Transverse colon (tissue), 4 donors: ENCODE measurements at regions not wholly inside any gene's neighbourhood (a gene's known extent, or its start where the extent isn't known, plus 50 kb on each side); places are given as distances from the start of the nearest gene placed in this dataset.
"Not testable (repeated sequence)": the region's sequence is repeated elsewhere in the genome, so short reads cannot be mapped to it uniquely, and the experiment has no call there.

Experiments used
- DNase-seq: peaks from one replicate; pipeline ENCODE4 v3.0.0-alpha.2; 2019
- H3K27ac ChIP-seq, 4 donors: fragments of 200-600 bp; sonication (generic); 2 replicates each; pipeline ENCODE4 v1.5.1; 2016 to 2018; ENCODE audit warnings: inconsistent platforms in 4 of 4
- H3K27me3 ChIP-seq: fragments of 200-600 bp; sonication (generic); 2 replicates; pipeline ENCODE4 v1.5.1; 2017; ENCODE audit warnings: inconsistent platforms
- H3K36me3 ChIP-seq, 4 donors: fragments of 200-600 bp; sonication (generic); 2 replicates each; pipeline ENCODE4 v1.5.1; 2017 to 2019; ENCODE audit warnings: inconsistent platforms in 4 of 4
- H3K4me1 ChIP-seq, 4 donors: fragments of 200-600 bp; sonication (generic); 2 replicates each; pipeline ENCODE4 v1.5.1; 2017 to 2020; ENCODE audit warnings: inconsistent platforms in 4 of 4
- H3K4me3 ChIP-seq, 4 donors: fragments of 200-600 bp; sonication (generic); 1 replicate in 1 of 4; 2 replicates in 3 of 4; pipeline versions ENCODE4 v1.5.1 to v1.6.1; 2017 to 2019; ENCODE audit warnings: inconsistent platforms in 4 of 4
- H3K9me3 ChIP-seq, 2 donors: fragments of 200-600 bp; sonication (generic); 2 replicates each; pipeline ENCODE4 v1.5.1; 2017 to 2019; ENCODE audit warnings: inconsistent platforms in 2 of 2
- WGBS, 2 donors: methylation state at CpG; one replicate each; pipeline ENCODE4 v1.1.5; 2018; ENCODE audit warnings: low coverage in 1 of 2; 5-methylcytosine and 5-hydroxymethylcytosine counted together
- in situ Hi-C, 4 donors: fragments of 200-750 bp; cut with MboI; loops; one replicate each; pipeline versions ENCODE4 v1.15.0 to v1.15.1; 2017; ENCODE audit warnings: low sequenced_read_pairs in 3 of 4, low pct_ligation_motif_present in 1 of 4, low pct_unique_long_range_greater_than_20kb in 1 of 4
- intact Hi-C: fragments of 100-400 bp; cut with DNase I; formaldehyde crosslinking; loops from one replicate; pipeline ENCODE4 v1.15.1; 2023; ENCODE audit warnings: low total_unique reads
- TF ChIP-seq, protein P1 (sequence below), 5 experiments: fragments of 200-600 bp in 3 of 5; fragments of 450-650 bp in 2 of 5; sonication (generic) in 3 of 5; IDR thresholded peaks; 1 replicate in 2 of 5; 2 replicates in 3 of 5; pipeline ENCODE4 v1.5.1; 2016 to 2017; ENCODE audit warnings: antibody characterized with exemption in 5 of 5, inconsistent platforms in 3 of 5, mild to moderate bottlenecking in 2 of 5, moderate library complexity in 1 of 5

DNA sequence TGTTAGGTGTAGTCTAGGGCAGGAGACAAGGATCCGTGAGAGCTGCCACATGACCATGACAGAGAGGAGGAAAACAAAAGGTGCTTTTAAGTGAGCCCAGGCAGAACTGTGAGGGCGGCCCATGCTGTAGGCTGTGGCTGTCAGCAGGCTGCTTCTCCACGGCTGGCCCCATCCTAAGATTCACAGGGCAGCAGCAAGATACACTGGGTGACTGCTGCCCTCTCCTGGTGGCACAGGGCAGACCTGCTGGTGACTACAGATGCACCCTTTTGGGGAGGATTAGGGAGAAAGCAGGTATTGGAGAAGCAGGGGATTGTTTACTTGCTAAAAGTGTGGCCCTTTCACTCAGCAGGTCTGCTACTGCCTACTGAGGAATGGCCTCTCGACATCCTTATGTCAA, 112.2 kb upstream of the CCZ1B start:
- TF ChIP-seq, protein P1, sequence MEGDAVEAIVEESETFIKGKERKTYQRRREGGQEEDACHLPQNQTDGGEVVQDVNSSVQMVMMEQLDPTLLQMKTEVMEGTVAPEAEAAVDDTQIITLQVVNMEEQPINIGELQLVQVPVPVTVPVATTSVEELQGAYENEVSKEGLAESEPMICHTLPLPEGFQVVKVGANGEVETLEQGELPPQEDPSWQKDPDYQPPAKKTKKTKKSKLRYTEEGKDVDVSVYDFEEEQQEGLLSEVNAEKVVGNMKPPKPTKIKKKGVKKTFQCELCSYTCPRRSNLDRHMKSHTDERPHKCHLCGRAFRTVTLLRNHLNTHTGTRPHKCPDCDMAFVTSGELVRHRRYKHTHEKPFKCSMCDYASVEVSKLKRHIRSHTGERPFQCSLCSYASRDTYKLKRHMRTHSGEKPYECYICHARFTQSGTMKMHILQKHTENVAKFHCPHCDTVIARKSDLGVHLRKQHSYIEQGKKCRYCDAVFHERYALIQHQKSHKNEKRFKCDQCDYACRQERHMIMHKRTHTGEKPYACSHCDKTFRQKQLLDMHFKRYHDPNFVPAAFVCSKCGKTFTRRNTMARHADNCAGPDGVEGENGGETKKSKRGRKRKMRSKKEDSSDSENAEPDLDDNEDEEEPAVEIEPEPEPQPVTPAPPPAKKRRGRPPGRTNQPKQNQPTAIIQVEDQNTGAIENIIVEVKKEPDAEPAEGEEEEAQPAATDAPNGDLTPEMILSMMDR (IDR thresholded peaks at IDR 0.05) = peak; percentile 33 to 57 (median 44)
- H3K27ac ChIP-seq, intact Hi-C loops, H3K9me3 ChIP-seq, in situ Hi-C loops, H3K27me3 ChIP-seq, H3K4me1 ChIP-seq, H3K4me3 ChIP-seq, H3K36me3 ChIP-seq: not testable (repeated sequence)
- 28% methylated on average over 3 of the region's 4 CpGs; no CpG with 5 or more reads in 1 of the 2 donors for WGBS, 2 donors
- peak; percentile 25 for DNase-seq

DNA sequence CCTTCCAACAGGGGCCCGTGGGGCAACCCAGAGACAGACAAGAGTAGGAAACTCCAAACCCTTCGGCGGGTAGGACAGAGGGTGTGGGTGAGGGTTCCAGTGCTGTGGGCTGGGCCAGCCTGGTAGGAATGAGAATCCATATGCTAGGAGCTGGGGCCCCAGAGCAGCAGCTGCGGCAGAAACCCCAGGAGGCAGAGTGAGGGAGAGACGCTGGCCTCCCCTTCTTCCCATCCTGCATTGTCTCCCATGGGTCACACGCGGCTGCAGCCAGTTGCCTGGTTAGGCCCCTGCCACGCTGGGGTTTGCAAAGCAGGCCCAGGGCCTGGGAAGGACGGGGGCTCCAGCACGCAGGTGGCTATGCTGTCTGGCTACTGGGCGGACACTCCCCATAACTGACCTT, 113.1 kb upstream of the CCZ1B start:
- intact Hi-C loops, H3K27me3 ChIP-seq, DNase-seq, H3K4me1 ChIP-seq, in situ Hi-C loops, H3K4me3 ChIP-seq, H3K9me3 ChIP-seq, H3K36me3 ChIP-seq, H3K27ac ChIP-seq: not testable (repeated sequence)
- WGBS, 2 donors = 70 to 88% methylated on average over 3 to 11 of the region's 11 CpGs

DNA sequence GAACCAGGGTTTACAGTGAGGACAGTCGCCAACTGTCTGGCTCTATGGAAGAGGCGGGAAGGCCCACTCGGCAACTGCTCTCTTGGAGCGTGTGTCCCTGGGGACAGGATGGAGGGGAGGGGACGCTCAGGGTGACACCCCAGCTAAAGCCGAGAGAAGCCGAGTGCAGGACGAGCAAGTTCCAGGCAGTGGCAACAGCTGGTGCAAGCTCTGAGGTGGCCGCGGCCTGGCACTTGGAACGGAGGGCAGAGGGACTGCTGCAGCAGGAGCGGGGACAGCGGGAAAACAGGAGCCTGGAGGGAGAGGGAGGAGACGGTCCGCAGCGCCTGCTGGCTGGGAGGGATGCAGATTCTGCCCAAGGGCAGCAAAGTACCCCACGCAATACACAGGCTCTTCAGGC, 113.8 kb upstream of the CCZ1B start:
- H3K4me3 ChIP-seq, H3K9me3 ChIP-seq, DNase-seq, H3K27ac ChIP-seq, in situ Hi-C loops, intact Hi-C loops, H3K36me3 ChIP-seq, H3K4me1 ChIP-seq, H3K27me3 ChIP-seq: not testable (repeated sequence)
- 87% methylated on average over 12 of the region's 17 CpGs; no CpG with 5 or more reads in 1 of the 2 donors for WGBS, 2 donors

DNA sequence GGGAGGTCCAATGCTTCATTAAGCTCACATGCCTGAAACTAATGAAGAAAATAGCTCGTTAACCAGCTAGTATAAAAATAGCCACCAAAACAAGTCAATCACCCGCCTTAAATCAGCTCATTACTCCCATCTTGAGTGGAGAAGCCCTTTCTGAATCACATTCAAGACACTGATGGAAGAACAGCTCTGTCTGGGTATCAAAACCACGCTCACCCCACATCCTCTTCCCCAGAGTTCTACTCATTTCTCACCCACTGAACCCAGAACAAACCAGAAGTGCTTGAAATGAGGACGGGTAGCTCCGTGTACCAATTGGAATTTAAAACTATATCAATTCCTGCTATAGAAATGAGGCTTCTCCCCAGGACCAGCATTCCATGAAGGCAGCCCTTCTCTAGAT, 120.8 kb upstream of the CCZ1B start:
- H3K36me3 ChIP-seq, H3K4me1 ChIP-seq, H3K27ac ChIP-seq, H3K4me3 ChIP-seq, intact Hi-C loops, H3K9me3 ChIP-seq, in situ Hi-C loops, DNase-seq, H3K27me3 ChIP-seq: not testable (repeated sequence)
- WGBS, 2 donors = 69% methylated on average over 5 of the region's 5 CpGs; no CpG with 5 or more reads in 1 of the 2 donors

DNA sequence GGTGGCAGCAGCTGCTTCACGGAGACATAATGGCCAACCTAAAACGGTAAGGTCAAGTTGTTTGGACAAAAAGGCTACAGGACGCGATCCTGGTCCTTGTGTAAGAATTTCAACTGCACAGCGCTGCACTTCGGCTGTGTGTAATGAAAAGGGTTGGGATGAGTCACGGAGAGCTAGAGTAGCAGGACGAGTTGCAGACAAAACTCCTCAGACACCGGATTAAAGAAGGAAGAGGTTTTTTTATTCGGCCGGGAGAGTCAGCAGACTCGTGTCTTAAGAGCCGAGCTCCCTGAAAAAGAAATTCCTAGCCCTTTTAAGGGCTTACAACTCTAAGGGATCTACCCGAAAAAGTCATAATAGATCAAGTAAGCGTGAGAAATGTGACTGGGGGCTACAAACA, 124.2 kb upstream of the CCZ1B start:
- in situ Hi-C loops, DNase-seq, H3K27ac ChIP-seq, intact Hi-C loops, H3K36me3 ChIP-seq, H3K27me3 ChIP-seq, H3K4me3 ChIP-seq, H3K9me3 ChIP-seq, H3K4me1 ChIP-seq: not testable (repeated sequence)
- WGBS, 2 donors = 27 to 63% methylated on average over 3 to 15 of the region's 15 CpGs

DNA sequence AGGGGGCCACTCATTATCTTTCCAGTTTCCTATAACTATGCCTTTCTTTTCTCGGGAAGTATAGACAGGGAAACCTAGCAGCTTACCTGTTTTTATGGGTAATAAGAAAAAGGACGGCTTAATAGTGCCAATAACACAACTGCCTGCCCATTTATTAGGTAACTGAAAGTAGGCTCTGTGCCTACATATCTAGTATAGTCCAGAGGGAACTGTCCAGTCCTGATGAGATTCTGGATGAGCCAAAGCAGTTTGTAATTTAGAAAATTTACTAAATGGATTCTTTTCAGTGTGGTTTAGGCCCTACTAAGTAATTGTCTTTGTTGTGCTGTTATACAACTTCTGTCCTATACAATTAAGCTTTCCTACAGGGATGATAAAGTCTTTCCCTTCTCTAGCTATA, 125.5 kb upstream of the CCZ1B start:
- WGBS, 2 donors = 90% methylated on average over 2 of the region's 2 CpGs; no CpG with 5 or more reads in 1 of the 2 donors
- H3K27ac ChIP-seq, in situ Hi-C loops, H3K4me3 ChIP-seq, DNase-seq, intact Hi-C loops, H3K27me3 ChIP-seq, H3K9me3 ChIP-seq, H3K36me3 ChIP-seq, H3K4me1 ChIP-seq: not testable (repeated sequence)

DNA sequence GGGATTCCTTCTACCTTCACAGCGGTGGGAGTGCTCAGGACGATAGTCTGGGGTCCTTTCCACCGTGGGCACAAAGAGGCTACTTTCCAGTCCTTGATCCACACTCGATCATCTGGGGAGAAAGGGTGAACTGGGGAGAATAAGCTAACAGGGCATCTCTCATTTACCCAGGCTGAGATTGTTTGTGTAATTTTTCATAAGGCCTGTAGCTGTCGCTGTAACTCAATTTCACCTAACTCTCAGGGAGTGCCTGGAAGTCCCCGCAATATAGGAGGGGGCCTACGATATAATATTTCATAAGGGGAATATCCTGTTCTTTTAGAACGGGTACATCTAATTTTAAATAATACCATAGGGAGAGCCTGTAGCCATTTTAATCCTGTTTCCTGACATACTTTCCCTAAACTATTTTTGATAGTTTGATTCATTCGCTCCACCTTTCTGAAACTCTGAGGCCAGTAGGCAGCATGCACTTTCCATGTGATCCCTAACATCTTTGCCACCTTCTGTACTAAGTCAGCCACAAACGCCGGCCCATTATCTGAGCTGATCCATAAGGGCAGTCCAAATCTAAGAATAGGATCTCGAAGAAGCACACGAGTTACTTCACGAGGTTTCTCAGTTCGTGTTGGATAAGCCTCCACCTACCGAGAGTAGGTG, 127.2 kb upstream of the CCZ1B start:
- in situ Hi-C loops, intact Hi-C loops, H3K4me1 ChIP-seq, H3K27ac ChIP-seq, H3K4me3 ChIP-seq, H3K9me3 ChIP-seq, DNase-seq, H3K27me3 ChIP-seq, H3K36me3 ChIP-seq: not testable (repeated sequence)
- 34 to 46% methylated on average over 10 to 16 of the region's 16 CpGs for WGBS, 2 donors
- TF ChIP-seq, protein P1 (IDR thresholded peaks at IDR 0.05) = peak; percentile 14 to 46 (median 38)
